Right renal pelvis (tissue), 4 donors: ENCODE measurements at regions not wholly inside any gene's neighbourhood (a gene's known extent, or its start where the extent isn't known, plus 50 kb on each side); places are given as distances from the start of the nearest gene placed in this dataset.

Experiments
- DNase-seq, 4 donors: peaks; one replicate each; pipeline ENCODE4 v3.0.0-alpha.2; 2013; ENCODE audit warnings: low read depth in 4 of 4, low spot score in 3 of 4, missing footprints in 1 of 4

GRCh38 chr21:15149600-15150224, 84.9 kb upstream of the NRIP1 start:
- no peak for DNase-seq

- DNase-seq, result no peak
These were observed 86.7 kb upstream of the NRIP1 start for GRCh38 chr21:15151385-15152103.

- DNase-seq, result no peak
These were observed 87.8 kb upstream of the NRIP1 start for GRCh38 chr21:15152591-15152990.

GRCh38 chr21:15159382-15160020, 94.7 kb upstream of the NRIP1 start:
- DNase-seq, result no peak

DNA sequence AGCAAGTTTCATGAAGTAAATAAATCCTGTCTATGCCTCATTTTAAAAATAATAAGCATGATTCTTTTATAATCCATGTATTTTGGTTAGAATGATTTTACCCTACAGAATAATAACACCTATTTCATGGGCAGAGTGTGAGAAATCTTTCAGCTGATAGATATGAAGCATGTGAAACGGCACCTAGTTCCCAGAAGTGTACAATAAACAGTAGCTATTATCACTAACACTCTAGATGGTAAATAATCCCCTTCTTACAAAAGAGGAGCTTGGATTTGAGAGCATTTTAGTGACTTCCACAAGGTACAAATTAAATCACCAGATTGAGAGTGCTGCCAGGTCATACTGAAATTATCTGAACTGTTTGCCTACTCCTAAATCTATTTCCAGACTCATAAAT, 95.3 kb upstream of the NRIP1 start:
- no peak for DNase-seq

DNA sequence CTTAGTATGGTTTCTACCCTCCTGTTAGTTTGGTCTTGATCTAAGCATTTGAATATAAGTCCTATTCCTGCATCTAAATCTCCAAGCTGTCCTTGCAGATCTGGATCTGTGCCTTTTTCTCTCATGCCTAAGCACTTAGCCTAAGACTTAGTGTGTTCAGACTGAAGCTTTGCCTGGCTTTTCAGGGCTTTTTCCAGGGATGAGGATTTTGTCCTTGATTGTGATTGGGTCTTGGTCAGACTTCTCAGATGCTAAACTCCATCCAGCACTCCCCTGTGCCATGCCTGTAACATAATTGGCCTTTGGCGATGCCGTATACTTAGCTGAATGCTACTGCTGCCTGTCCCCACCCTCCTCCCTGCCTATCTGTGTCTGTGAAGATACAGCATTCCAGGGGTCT, 98.1 kb upstream of the NRIP1 start:
- DNase-seq, result no peak

DNA sequence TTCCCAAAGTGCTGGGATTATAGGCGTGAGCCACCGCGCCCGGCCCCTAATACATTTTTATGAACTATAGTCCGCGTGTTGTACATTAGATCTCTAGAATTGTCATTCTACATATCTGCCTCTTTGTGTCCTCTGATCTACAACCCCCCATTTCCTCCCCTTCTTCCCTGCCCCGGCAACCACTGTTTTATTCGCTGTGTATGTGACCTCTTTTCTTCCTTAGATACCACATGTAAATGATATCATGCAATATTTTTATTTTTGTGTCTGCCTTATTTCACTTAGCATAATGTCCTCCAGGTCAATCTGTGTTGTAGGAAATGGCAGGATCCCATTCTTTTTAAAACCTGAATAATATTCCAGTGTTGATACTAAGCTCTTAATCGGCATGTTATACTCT, 99.5 kb upstream of the NRIP1 start:
- no peak for DNase-seq

DNA sequence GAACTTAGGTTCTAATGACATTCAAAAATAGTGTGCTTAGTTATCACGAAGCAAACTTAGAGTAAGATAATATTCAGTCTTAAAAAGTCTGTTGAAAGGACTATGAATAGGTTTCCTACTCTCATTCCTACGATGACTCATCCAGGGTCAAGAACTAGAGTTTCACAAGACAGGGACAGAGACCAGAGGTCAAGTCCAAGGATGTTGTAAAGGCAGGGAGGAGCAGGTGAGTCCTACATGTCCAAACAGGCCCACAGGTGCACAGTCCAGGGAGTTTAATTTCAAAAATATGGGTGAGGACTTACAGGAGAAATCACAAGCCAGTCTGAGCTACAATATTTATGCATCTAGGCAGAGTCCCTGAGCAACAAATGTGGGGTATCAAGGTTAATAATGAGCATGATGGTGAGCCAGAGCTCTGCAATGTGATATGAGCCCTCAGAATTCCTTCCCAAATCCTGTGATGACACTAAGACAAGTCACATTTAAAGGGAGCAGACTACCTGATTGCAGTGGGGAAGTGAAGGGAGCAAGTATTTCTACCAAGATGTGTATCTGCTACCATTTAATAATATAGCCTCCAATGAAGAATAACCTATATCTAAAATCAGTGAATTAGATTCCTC, 100.0 kb upstream of the NRIP1 start:
- no peak for DNase-seq

DNA sequence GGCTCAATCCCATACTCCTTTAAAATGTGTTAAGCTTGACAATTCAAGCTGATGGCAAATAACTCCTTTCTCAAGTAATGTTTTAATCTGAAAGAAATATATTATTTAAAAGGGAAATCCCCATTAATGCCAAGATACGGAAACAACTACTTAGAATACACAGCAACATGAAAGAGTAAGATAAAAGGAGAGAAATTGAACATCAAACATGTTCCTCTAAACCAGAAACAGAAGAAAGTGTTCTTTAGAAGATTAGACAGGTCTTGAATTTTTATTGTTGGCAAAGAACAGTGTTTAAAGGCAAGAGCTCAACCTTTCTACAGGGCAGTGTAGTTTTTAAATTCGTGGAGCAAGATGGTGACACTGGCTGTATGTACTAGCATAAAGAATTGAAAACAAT, 105.8 kb upstream of the NRIP1 start:
- no peak for DNase-seq

DNA sequence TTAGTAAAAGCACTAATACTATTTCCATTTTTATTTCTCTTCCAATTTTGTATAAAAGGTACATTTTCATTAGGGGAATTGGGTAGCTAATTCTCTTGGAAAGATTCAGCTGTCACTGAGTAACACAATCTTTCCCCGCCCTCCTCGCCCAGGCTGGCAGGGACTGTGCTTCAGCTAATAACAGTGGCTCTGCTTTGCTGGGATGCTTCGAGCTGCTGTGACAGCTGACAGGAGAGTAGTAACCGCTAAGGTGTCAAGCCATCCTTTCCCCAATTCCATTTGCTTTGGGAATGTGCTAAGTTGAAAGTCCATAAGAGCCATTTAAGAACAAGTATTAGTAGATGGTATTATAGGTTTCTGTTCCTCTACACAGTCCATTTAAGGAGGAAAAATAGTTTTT, 106.7 kb upstream of the NRIP1 start:
- no peak for DNase-seq

DNA sequence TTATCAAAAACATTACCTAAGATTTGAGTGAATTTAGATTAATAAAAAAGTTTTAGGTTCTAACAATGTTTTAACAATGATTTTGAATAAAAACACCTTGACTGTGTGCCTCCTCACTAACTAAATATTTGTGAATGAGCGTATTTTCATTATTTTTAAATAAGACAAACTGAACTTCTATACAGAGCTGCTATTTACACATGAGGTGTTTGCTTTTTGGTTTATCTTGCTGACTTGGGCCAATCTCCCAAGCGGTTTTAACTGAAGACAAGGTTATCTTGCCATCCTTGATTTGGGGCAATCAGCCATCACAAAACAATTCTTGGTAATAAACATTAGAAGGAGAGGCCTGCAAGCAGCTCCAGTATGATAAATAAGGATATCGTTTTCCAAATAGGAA, 108.2 kb upstream of the NRIP1 start:
- no peak for DNase-seq

- no peak for DNase-seq
These were observed 110.1 kb upstream of the NRIP1 start for GRCh38 chr21:15174923-15175322.

- no peak for DNase-seq
These were observed 117.9 kb upstream of the NRIP1 start for GRCh38 chr21:15182731-15183130.

DNA sequence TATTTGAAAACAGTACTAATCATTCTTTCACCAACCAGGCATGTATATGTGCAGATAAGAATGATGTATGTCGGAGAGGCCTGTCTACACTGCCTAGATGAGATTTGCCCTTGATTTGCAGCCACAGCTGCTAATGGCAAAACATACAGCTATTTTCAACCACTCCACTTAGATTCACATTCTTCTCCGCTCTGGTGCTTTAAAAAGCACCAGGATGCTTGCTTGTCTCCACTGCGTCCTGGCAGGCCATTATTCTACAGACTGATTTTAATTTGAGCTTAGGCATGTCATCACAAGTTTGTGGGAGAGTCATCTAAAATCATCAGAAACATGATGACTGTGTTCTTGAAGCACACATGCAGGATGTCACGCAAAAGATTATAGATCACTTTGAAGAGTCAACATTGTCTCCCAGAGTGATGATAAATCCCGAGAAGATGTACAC, 119.0 kb upstream of the NRIP1 start:
- DNase-seq, result no peak

DNA sequence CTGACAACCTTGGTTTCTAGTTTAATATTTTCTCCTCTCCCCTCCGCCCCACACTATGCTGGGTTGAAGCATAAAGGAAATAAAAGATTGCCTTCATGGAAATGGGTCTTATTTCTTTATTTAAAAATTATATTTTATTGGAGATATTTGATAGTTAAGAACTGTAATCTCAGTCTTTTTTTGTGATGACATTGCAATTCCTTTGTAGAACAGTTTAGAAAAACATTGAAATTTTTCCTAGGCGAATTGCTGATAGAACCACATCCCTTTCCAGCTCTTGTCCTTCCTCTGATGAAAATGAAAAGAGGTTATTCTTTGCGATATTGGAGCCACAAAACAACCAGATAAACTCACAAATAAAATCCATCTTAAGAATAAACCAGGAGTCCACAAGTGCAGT, 125.6 kb upstream of the NRIP1 start:
- DNase-seq, result no peak

DNA sequence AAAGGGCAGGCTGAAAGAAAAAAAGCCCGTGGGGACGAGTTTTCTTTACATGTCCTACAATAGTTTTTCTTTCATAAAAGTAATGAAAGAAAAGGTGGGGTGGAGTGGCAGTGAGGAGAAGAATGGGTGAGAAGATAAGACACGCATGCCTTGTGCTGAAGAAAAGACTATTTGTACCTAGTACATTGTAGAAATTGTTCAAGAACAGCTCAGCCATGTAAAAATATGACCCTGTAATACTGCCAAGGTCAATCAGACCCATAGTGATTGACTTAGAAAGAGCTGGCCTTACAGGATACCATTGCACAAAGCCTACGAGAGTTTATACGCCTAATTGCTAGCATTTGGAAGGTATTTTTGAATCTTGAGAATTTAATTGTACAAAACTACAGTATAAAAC, 126.0 kb upstream of the NRIP1 start:
- no peak for DNase-seq

DNA sequence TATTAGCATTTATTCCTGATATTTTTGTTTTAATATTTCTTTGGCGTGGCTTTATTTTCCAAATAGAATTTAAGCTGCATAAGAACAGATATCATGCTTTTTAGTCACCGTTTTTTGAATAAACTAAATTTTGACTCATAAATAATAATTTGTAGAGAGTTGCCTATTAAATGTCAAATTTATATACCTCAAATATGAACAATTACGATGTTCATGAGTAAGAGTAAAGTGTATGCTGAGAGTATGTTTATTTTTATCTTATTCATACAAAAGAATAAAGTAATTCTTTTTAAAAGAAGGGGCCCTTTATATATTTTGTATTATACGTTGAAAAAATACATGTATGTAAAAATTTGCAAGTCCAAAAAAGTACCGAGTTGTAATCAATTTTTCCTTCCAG, 126.5 kb upstream of the NRIP1 start:
- DNase-seq, result no peak

DNA sequence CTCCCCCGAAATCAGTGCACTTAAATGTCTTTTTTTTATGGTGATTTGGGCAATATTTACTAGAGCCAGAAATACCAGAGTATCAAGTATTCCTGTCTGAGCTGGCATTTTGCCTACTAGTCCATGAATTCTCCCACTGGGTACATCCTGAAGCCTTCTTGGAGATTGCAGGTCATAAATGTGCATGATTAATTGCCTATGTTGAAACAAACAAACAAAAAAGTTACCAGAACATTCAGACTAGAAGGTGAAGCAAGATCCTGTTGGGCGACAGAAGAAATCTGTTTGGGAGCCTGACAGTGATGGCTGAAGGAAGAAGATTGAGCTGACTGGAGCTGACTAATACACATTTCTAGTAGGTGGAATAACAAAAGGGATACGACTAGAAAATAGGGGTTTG, 127.4 kb upstream of the NRIP1 start:
- DNase-seq, result no peak

DNA sequence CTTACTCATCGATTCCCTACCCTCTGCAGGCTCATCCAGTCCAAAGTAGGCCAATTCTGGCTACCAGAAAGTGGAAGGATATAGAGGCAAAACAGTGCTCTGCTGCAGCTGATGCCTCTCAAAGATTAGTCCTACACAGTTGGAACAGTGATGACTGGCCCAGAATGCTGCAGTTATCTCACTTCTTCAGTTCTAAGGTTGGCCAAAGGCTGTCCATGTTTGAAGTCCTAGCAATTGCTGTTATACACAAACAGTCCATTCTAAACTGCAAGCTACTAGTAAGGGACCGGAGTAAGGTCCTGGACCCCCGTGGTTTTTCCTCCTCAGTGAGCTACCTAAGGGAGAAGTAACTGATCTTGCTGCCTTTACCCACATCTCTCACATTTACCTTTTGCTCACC, 129.1 kb upstream of the NRIP1 start:
- DNase-seq, result no peak

DNA sequence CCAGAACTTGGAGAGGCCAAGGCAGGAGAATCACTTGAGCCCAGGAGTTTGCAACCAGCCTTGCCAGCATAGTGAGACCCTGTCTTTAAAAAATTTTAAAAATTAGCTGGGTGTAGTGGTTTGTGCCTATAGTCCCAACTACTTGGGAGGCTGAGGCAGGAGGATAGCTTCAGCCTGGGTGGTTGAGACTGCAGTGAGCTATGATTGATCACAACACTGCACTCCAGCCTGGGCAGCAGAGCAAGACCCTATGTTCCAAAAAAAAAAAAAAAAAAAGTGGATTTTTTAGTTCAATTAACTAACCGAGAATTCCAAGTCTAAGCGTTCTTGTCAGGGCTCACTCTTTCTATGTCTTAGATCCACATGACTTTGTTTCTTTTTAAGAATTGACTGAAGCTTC, 130.3 kb upstream of the NRIP1 start:
- no peak for DNase-seq

GRCh38 chr21:15195768-15196167, 131.0 kb upstream of the NRIP1 start:
- no peak for DNase-seq

DNA sequence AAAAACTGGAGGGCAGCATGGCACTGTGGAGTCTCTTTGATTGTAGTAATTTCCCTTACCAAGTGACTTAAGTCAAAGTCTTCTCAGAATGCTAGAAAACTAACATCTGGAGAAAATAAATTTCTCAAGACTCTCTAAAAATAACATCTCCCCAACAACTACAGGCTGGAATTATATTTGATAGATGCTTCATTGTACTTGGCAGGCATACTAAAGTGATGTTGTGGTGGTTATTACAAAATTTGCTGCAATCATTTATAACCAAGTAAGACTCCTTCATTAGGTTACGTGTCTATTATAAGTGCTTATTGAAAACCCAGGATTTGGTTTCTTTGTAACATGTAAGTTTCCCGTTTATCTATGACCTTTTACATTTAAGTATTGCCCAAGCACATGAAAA, 132.9 kb upstream of the NRIP1 start:
- no peak for DNase-seq
